GM12864 (cell line): ENCODE measurements at regions not wholly inside any gene's neighbourhood (a gene's known extent, or its start where the extent isn't known, plus 50 kb on each side); places are given as distances from the start of the nearest gene placed in this dataset.
"Not testable (repeated sequence)": the region's sequence is repeated elsewhere in the genome, so short reads cannot be mapped to it uniquely, and the experiment has no call there.

Source experiments
- DNase-seq: peaks from one replicate; pipeline ENCODE4 v3.0.0-alpha.2; 2011; ENCODE audit warnings: low read depth
- H3K4me3 ChIP-seq: 2 replicates; pipeline ENCODE4 v1.5.1; 2011; ENCODE audit warnings: mild to moderate bottlenecking, low read depth, low read length, control low read depth
- CTCF ChIP-seq: IDR thresholded peaks from 2 replicates; pipeline ENCODE4 v1.5.1; 2011; ENCODE audit warnings: low read depth, mild to moderate bottlenecking, moderate library complexity, low read length, control low read depth, inconsistent platforms; ENCODE audit errors: missing control alignments

GRCh38 chr7:81293806-81294205, 375.0 kb upstream of the SEMA3C start:
- DNase-seq = no peak
- no peak overlapping the region for H3K4me3 ChIP-seq
- TF ChIP-seq CTCF = no peak

GRCh38 chr7:81286754-81287153, 367.9 kb upstream of the SEMA3C start:
- not testable (repeated sequence) for DNase-seq, H3K4me3 ChIP-seq

GRCh38 chr7:81285142-81285871, 366.5 kb upstream of the SEMA3C start:
- DNase-seq = no peak
- no peak overlapping the region for H3K4me3 ChIP-seq
- TF ChIP-seq CTCF = no peak

- DNase-seq = no peak
- H3K4me3 ChIP-seq = no peak overlapping the region
- no peak for TF ChIP-seq CTCF
Measured at GRCh38 chr7:81284576-81284975, 365.7 kb upstream of the SEMA3C start.

- no peak overlapping the region for H3K4me3 ChIP-seq
- no peak for TF ChIP-seq CTCF
- DNase-seq = no peak
Measured at GRCh38 chr7:81280531-81280930, 361.7 kb upstream of the SEMA3C start.

- no peak overlapping the region for H3K4me3 ChIP-seq
- DNase-seq = no peak
- no peak for TF ChIP-seq CTCF
Measured at GRCh38 chr7:81277691-81278090, 358.8 kb upstream of the SEMA3C start.

- H3K4me3 ChIP-seq = no peak overlapping the region
- DNase-seq = no peak
- no peak for TF ChIP-seq CTCF
Measured at GRCh38 chr7:81273601-81274397, 354.9 kb upstream of the SEMA3C start.
